ENCODE measurements at regions not wholly inside any gene's neighbourhood (a gene's known extent, or its start where the extent isn't known, plus 50 kb on each side); places are given as distances from the start of the nearest gene placed in this dataset.

DNA sequence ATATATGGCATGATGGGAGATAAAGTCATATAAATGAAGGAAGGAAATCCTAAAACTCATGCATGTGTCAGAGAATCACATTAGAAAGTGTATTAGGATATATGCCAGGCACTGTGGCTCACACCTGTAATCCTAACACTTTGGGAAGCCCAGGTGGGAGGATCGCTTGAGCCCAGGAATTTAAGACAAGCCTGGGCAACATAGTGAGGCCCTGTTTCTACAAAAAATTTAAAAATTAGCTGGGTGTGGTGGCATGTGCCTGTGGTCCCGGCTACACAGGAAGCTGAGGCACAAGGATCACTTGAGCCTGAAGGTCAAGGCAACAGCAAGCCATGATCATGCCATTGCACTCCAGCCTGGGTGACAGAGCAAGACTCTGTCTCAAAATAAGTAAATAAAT lies 130.3 kb upstream of the ARID2 start:
- BruUV-seq (replicated peaks), result no TSS peak
- DNase-seq (ENCODE audit: low spot score), result no peak
- no peak overlapping the region for H3K4me3 ChIP-seq (ENCODE audit: low read depth, low read length, poor library complexity, severe bottlenecking)
- ChIA-PET POLR2A (ENCODE audit: low non-redundant PET) (no interaction called here), CTCF (no interaction called here)
- intact Hi-C loops (cut with micrococcal nuclease; ENCODE audit: unreplicated experiment), result no loop called here
- H3K27ac ChIP-seq (ENCODE audit: low read depth, low read length, poor library complexity, severe bottlenecking), result no peak overlapping the region
- no peaks in the 10 kb centered on the region for H3K9me3 ChIP-seq (ENCODE audit: low read depth, low read length, poor library complexity, severe bottlenecking)
- no peaks in the 10 kb centered on the region for H3K36me3 ChIP-seq (ENCODE audit: insufficient read depth, low read length, poor library complexity, severe bottlenecking)
- H3K4me1 ChIP-seq (ENCODE audit: insufficient read depth, low read length, poor library complexity, severe bottlenecking), result no peaks in the 10 kb centered on the region
- H3K27me3 ChIP-seq (replicated peaks; ENCODE audit: insufficient read depth, low read depth, low read length, poor library complexity), result no peaks in the 10 kb centered on the region
- no peak for TF ChIP-seq EZH2 (IDR thresholded peaks at IDR 0.05; ENCODE audit: borderline replicate concordance, low read depth, low read length, poor library complexity, severe bottlenecking)
- TF ChIP-seq, protein P1, sequence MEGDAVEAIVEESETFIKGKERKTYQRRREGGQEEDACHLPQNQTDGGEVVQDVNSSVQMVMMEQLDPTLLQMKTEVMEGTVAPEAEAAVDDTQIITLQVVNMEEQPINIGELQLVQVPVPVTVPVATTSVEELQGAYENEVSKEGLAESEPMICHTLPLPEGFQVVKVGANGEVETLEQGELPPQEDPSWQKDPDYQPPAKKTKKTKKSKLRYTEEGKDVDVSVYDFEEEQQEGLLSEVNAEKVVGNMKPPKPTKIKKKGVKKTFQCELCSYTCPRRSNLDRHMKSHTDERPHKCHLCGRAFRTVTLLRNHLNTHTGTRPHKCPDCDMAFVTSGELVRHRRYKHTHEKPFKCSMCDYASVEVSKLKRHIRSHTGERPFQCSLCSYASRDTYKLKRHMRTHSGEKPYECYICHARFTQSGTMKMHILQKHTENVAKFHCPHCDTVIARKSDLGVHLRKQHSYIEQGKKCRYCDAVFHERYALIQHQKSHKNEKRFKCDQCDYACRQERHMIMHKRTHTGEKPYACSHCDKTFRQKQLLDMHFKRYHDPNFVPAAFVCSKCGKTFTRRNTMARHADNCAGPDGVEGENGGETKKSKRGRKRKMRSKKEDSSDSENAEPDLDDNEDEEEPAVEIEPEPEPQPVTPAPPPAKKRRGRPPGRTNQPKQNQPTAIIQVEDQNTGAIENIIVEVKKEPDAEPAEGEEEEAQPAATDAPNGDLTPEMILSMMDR (conservative IDR thresholded peaks at IDR 0.05; ENCODE audit: low read depth, low read length), result no peak

DNA sequence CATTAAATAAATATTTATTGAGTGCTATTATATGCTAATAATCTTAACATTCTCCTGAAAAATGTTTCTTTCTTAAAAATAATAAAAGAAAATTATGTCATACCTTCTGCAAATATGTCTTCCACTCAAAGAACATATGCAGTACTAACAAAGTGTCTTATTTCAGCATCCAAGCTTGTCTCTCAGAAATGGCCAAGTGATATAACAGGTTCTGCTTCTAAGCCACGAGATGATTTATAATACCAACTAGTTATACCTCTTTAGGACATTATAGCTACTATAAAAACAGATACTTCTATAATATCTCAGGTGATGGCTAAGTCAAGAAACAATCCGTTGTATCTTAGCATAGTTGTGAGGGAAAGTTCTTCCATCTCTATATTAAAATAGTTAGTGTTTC lies 128.1 kb upstream of the ARID2 start:
- Histone ChIP-seq H3K4me1 (ENCODE audit: insufficient read depth, low read length, poor library complexity, severe bottlenecking) (no peaks in the 10 kb centered on the region), H3K27me3 (replicated peaks; ENCODE audit: insufficient read depth, low read depth, low read length, poor library complexity) (no peaks in the 10 kb centered on the region), H3K36me3 (ENCODE audit: insufficient read depth, low read length, poor library complexity, severe bottlenecking) (no peaks in the 10 kb centered on the region), H3K9me3 (ENCODE audit: low read depth, low read length, poor library complexity, severe bottlenecking) (peaks cover 8% of the 10 kb centered on the region), H3K4me3 (ENCODE audit: low read depth, low read length, poor library complexity, severe bottlenecking) (no peak overlapping the region), H3K27ac (ENCODE audit: low read depth, low read length, poor library complexity, severe bottlenecking) (no peak overlapping the region)
- no TSS peak for BruUV-seq (replicated peaks)
- CTCF ChIA-PET, result no interaction called here
- no peak for DNase-seq (ENCODE audit: low spot score)
- intact Hi-C loops (cut with micrococcal nuclease; ENCODE audit: unreplicated experiment), result no loop called here
- TF ChIP-seq EZH2 (IDR thresholded peaks at IDR 0.05; ENCODE audit: borderline replicate concordance, low read depth, low read length, poor library complexity, severe bottlenecking), result no peak
- TF ChIP-seq, protein P1 (conservative IDR thresholded peaks at IDR 0.05; ENCODE audit: low read depth, low read length), result no peak
- POLR2A ChIA-PET (ENCODE audit: low non-redundant PET), result no interaction called here

DNA sequence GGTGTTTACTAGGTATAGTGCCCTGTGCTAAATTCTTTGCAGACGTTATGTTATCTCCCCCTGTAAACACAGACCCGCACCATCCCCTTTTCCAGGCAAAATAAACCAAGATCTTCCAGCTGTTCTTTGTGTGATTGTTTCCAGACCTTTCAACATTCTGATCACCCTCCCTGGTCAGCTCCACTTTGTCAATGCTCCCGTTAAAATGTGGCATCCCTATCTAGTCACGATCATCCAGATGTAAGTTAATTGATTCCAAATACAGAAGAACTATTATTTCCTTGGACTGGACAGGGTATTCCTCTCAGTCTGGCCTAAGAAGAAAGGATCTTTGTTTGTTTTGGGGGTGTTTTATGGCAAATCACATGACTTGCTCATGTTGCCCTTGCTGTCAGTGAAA lies 127.6 kb upstream of the ARID2 start:
- intact Hi-C loops (cut with micrococcal nuclease; ENCODE audit: unreplicated experiment), result no loop called here
- no peaks in the 10 kb centered on the region for H3K4me1 ChIP-seq (ENCODE audit: insufficient read depth, low read length, poor library complexity, severe bottlenecking)
- H3K36me3 ChIP-seq (ENCODE audit: insufficient read depth, low read length, poor library complexity, severe bottlenecking), result no peaks in the 10 kb centered on the region
- ChIA-PET POLR2A (ENCODE audit: low non-redundant PET) (interaction anchor here (0.7 kb wide), 1 partner anchor 127 kb away, joined by 3 read pairs; no protein-coding TSS in a partner anchor), CTCF (no interaction called here)
- no TSS peak for BruUV-seq (replicated peaks)
- H3K9me3 ChIP-seq (ENCODE audit: low read depth, low read length, poor library complexity, severe bottlenecking), result peaks cover 8% of the 10 kb centered on the region
- H3K27ac ChIP-seq (ENCODE audit: low read depth, low read length, poor library complexity, severe bottlenecking), result no peak overlapping the region
- no peak overlapping the region for H3K4me3 ChIP-seq (ENCODE audit: low read depth, low read length, poor library complexity, severe bottlenecking)
- DNase-seq (ENCODE audit: low spot score), result no peak
- TF ChIP-seq EZH2 (IDR thresholded peaks at IDR 0.05; ENCODE audit: borderline replicate concordance, low read depth, low read length, poor library complexity, severe bottlenecking), result no peak
- TF ChIP-seq, protein P1 (conservative IDR thresholded peaks at IDR 0.05; ENCODE audit: low read depth, low read length), result no peak
- no peaks in the 10 kb centered on the region for H3K27me3 ChIP-seq (replicated peaks; ENCODE audit: insufficient read depth, low read depth, low read length, poor library complexity)

Measured in A673 (cell line).